ENCODE measurements at regions not wholly inside any gene's neighbourhood (a gene's known extent, or its start where the extent isn't known, plus 50 kb on each side); places are given as distances from the start of the nearest gene placed in this dataset.
"Not testable (repeated sequence)": the region's sequence is repeated elsewhere in the genome, so short reads cannot be mapped to it uniquely, and the experiment has no call there.

GRCh38 chr2:104977958-104978357 is 59.9 kb upstream of the MRPS9 start (continued):
- TF ChIP-seq ZNF462 (CRISPR knock-in tag; IDR thresholded peaks at IDR 0.05): no peak

DNA sequence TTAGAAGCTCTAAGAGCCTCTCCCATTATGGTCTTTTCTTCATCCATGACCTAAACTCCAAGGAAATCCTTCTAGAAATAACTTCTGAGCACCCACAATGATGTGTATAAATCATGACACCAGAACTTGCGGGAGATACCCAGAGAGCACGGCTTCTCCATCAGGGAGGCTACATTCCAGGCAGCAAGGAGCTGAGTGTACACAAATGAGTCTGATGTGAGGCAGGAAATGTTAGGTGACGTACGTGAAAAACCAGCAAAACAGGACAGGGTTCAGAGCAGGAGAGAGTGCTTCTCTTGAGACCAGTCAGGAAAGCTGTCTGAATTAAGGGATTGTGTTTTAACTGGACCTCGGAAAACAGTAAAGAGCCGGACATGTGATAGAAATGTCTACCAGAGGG is 58.1 kb upstream of the MRPS9 start:
- not testable (repeated sequence) for H3K27me3 Mint-ChIP-seq (ENCODE audit: insufficient read depth, low read depth, poor library complexity); H3K27ac Mint-ChIP-seq; H3K9me3 Mint-ChIP-seq; H3K79me2 ChIP-seq (replicated peaks; ENCODE audit: insufficient read depth); H3K4me2 ChIP-seq; DNase-seq (ENCODE audit: low spot score); H3K27me3 ChIP-seq (ENCODE audit: insufficient read depth); H4K20me1 ChIP-seq (replicated peaks; ENCODE audit: insufficient read depth); H3K4me3 ChIP-seq; H3F3A ChIP-seq (replicated peaks; ENCODE audit: low read depth); H3K36me3 ChIP-seq (ENCODE audit: insufficient read depth); H2AFZ ChIP-seq; H3K27ac ChIP-seq (ENCODE audit: low read depth); H3K4me1 ChIP-seq (ENCODE audit: insufficient read depth); ATAC-seq; H3K4me3 Mint-ChIP-seq; H3K4me1 Mint-ChIP-seq; H3K36me3 Mint-ChIP-seq (ENCODE audit: low read depth); H3K9me2 ChIP-seq (ENCODE audit: insufficient read depth)

- Histone ChIP-seq H3K4me2 (no peak overlapping the region), H3F3A (replicated peaks; ENCODE audit: low read depth) (no peaks in the 10 kb centered on the region), H3K79me2 (replicated peaks; ENCODE audit: insufficient read depth) (no peaks in the 10 kb centered on the region), H3K4me3 (no peak overlapping the region), H3K27me3 (ENCODE audit: insufficient read depth) (no peaks in the 10 kb centered on the region), H3K9me2 (ENCODE audit: insufficient read depth) (no peaks in the 10 kb centered on the region), H3K27ac (ENCODE audit: low read depth) (no peak overlapping the region), H3K36me3 (ENCODE audit: insufficient read depth) (no peaks in the 10 kb centered on the region), H2AFZ (no peak overlapping the region), H3K4me1 (ENCODE audit: insufficient read depth) (no peaks in the 10 kb centered on the region), H4K20me1 (replicated peaks; ENCODE audit: insufficient read depth) (no peaks in the 10 kb centered on the region)
- TF ChIP-seq NANOG (IDR thresholded peaks at IDR 0.05; ENCODE audit: borderline replicate concordance) (no peak), ZNF331 (CRISPR knock-in tag; IDR thresholded peaks at IDR 0.05; ENCODE audit: low read depth) (no peak)
- Mint-ChIP-seq H3K4me1 (no peaks in the 10 kb centered on the region; the same call in 2 of the 3 replicates), H3K4me3 (no peak overlapping the region), H3K27ac (no peak overlapping the region), H3K27me3 (ENCODE audit: insufficient read depth, low read depth, poor library complexity) (peaks cover 3% of the 10 kb centered on the region), H3K36me3 (ENCODE audit: low read depth) (no peaks in the 10 kb centered on the region; the same call in 2 of the 3 replicates), H3K9me3 (peaks cover 4% of the 10 kb centered on the region)
- no peak for DNase-seq (ENCODE audit: low spot score)
- ATAC-seq: no peak
Observed at GRCh38 chr2:104982111-104982510, 55.8 kb upstream of the MRPS9 start.

Data from GM23338 (cell line).